Thyroid gland (tissue), 4 donors: ENCODE measurements at regions not wholly inside any gene's neighbourhood (a gene's known extent, or its start where the extent isn't known, plus 50 kb on each side); places are given as distances from the start of the nearest gene placed in this dataset.

Experiments
- POLR2A ChIP-seq, 2 donors: fragments of 450-650 bp; IDR thresholded peaks; one replicate each; pipeline ENCODE4 v1.6.1; 2017; ENCODE audit warnings: antibody characterized with exemption in 2 of 2, mild to moderate bottlenecking in 2 of 2, moderate library complexity in 1 of 2
- TF ChIP-seq, protein P1 (sequence below), 6 experiments: fragments of 200-600 bp in 3 of 6; fragments of 450-650 bp in 3 of 6; sonication (generic) in 3 of 6; IDR thresholded peaks; one replicate each; pipeline ENCODE4 v1.5.1; 2016 to 2019; ENCODE audit warnings: antibody characterized with exemption in 6 of 6, mild to moderate bottlenecking in 2 of 6, inconsistent platforms in 1 of 6, moderate library complexity in 1 of 6

DNA sequence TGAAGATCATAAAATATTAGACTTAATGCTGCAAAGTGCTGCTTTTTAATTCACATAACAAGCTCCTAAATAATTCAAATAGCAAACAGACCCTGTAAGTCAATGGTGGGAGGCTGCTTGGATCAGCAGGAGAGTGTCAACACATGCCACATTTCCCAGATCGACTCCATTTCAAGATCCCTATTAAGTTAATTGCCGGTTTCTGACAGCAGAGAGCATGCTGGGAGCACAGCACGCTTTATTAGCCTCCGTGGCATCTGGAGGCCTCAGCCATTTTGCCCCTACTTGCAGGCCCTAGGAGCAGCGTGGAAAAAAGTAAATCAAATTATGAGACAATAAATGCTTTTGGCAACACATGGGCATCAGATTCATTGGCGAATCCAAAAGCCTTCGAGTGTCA lies 201.0 kb downstream of the EMX2 start:
- TF ChIP-seq, protein P1, sequence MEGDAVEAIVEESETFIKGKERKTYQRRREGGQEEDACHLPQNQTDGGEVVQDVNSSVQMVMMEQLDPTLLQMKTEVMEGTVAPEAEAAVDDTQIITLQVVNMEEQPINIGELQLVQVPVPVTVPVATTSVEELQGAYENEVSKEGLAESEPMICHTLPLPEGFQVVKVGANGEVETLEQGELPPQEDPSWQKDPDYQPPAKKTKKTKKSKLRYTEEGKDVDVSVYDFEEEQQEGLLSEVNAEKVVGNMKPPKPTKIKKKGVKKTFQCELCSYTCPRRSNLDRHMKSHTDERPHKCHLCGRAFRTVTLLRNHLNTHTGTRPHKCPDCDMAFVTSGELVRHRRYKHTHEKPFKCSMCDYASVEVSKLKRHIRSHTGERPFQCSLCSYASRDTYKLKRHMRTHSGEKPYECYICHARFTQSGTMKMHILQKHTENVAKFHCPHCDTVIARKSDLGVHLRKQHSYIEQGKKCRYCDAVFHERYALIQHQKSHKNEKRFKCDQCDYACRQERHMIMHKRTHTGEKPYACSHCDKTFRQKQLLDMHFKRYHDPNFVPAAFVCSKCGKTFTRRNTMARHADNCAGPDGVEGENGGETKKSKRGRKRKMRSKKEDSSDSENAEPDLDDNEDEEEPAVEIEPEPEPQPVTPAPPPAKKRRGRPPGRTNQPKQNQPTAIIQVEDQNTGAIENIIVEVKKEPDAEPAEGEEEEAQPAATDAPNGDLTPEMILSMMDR (IDR thresholded peaks at IDR 0.05) = no peak
- TF ChIP-seq POLR2A (IDR thresholded peaks at IDR 0.05) = no peak
